Smooth muscle cell (in vitro differentiated cells): ENCODE measurements at regions not wholly inside any gene's neighbourhood (a gene's known extent, or its start where the extent isn't known, plus 50 kb on each side); places are given as distances from the start of the nearest gene placed in this dataset.
"Not testable (repeated sequence)": the region's sequence is repeated elsewhere in the genome, so short reads cannot be mapped to it uniquely, and the experiment has no call there.

Experiments
- DNase-seq: peaks from one replicate; lab custom pipeline; 2025; ENCODE audit not compliant: unreplicated experiment; lab: John Stamatoyannopoulos, UW
- H2AFZ ChIP-seq: fragments of 200-600 bp; sonication (generic); 2 replicates; pipeline ENCODE4 v1.6.0; 2016; ENCODE audit warnings: antibody characterized with exemption, low read depth, mild to moderate bottlenecking
- H3F3A ChIP-seq: fragments of 200-600 bp; sonication (generic); 2 replicates; pipeline ENCODE4 v1.6.0; 2017; ENCODE audit warnings: antibody characterized with exemption, low read depth
- H3K27ac ChIP-seq: fragments of 200-600 bp; sonication (generic); 2 replicates; pipeline ENCODE4 v1.5.1; 2016; ENCODE audit warnings: low read depth, mild to moderate bottlenecking
- H3K27me3 ChIP-seq: fragments of 200-600 bp; sonication (generic); 2 replicates; pipeline ENCODE4 v1.6.1; 2016; ENCODE audit warnings: low read depth, mild to moderate bottlenecking
- H3K36me3 ChIP-seq: fragments of 200-600 bp; sonication (generic); 2 replicates; pipeline ENCODE4 v1.5.1; 2016; ENCODE audit warnings: low read depth
- H3K4me1 ChIP-seq: fragments of 200-600 bp; sonication (generic); 2 replicates; pipeline ENCODE4 v1.5.1; 2016; ENCODE audit warnings: low read depth
- H3K4me2 ChIP-seq: fragments of 200-600 bp; sonication (generic); 2 replicates; pipeline ENCODE4 v1.6.0; 2016; ENCODE audit warnings: mild to moderate bottlenecking
- H3K4me3 ChIP-seq: fragments of 200-600 bp; sonication (generic); 2 replicates; pipeline ENCODE4 v1.5.1; 2016; ENCODE audit warnings: mild to moderate bottlenecking
- H3K79me2 ChIP-seq: fragments of 200-600 bp; sonication (generic); 2 replicates; pipeline ENCODE4 v1.6.0; 2016; ENCODE audit warnings: low read depth, mild to moderate bottlenecking
- H3K9ac ChIP-seq: fragments of 200-600 bp; sonication (generic); 2 replicates; pipeline ENCODE4 v1.6.0; 2016; ENCODE audit warnings: low read depth
- H3K9me3 ChIP-seq: fragments of 200-600 bp; sonication (generic); replicated peaks from 2 replicates; pipeline ENCODE4 v1.5.1; 2016; ENCODE audit warnings: low read depth
- H4K20me1 ChIP-seq: fragments of 200-600 bp; sonication (generic); 2 replicates; pipeline ENCODE4 v1.6.0; 2016; ENCODE audit warnings: low read depth
- WGBS: methylation state at CpG from one replicate; pipeline ENCODE4 v1.1.7; 2016; ENCODE audit warnings: low lambda C conversion rate; 5-methylcytosine and 5-hydroxymethylcytosine counted together

GRCh38 chr16:88237314-88237713 lies 145.4 kb upstream of the ZNF469 start:
- H3K4me1 ChIP-seq, H3K27ac ChIP-seq, H3K9ac ChIP-seq, H3K79me2 ChIP-seq, DNase-seq, H3K9me3 ChIP-seq, H3K4me3 ChIP-seq, H4K20me1 ChIP-seq, H2AFZ ChIP-seq, H3K36me3 ChIP-seq, H3K27me3 ChIP-seq, H3K4me2 ChIP-seq, H3F3A ChIP-seq: not testable (repeated sequence)
- no CpG with 5 or more reads among the region's 9 CpGs for WGBS

DNA sequence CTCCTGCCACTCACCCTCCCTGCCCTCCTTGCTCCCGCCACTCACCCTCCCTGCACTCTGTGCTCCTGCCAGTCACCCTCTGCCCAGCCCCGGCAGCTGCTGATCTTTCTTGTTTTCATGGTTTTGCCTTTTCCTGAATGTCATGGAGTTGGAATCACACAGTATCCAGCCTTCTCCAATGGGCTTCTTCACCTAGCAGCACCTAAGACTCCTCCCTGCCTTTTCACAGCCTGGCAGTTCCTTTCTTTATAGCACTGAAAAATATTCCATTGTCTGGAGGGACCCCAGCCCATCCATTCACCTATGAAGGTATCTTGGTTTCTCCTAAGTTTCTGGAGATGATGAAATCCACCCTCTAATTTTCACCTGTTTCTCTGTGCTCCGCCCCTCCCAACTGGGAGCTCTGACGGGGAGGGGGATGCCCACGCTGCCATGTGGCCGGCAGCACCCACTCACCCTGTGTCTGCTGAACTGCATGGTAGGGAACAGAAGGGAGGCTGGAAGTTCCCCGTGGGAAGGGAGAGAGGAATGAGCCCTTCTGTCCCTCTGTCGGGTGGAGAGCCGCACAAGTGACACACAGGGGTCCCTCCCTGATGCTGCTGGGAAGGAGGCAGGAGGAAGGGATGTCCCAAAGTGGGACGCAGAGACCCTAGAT lies 144.9 kb upstream of the ZNF469 start:
- H3K4me3 ChIP-seq, DNase-seq, H2AFZ ChIP-seq, H3F3A ChIP-seq, H3K27me3 ChIP-seq, H4K20me1 ChIP-seq, H3K36me3 ChIP-seq, H3K9me3 ChIP-seq, H3K79me2 ChIP-seq, H3K4me1 ChIP-seq: not testable (repeated sequence)
- Histone ChIP-seq H3K27ac (peak overlapping the region; percentile 84), H3K4me2 (peak overlapping the region; percentile 43), H3K9ac (peak overlapping the region; percentile 68)
- WGBS = 74% methylated on average over 10 of the region's 10 CpGs

DNA sequence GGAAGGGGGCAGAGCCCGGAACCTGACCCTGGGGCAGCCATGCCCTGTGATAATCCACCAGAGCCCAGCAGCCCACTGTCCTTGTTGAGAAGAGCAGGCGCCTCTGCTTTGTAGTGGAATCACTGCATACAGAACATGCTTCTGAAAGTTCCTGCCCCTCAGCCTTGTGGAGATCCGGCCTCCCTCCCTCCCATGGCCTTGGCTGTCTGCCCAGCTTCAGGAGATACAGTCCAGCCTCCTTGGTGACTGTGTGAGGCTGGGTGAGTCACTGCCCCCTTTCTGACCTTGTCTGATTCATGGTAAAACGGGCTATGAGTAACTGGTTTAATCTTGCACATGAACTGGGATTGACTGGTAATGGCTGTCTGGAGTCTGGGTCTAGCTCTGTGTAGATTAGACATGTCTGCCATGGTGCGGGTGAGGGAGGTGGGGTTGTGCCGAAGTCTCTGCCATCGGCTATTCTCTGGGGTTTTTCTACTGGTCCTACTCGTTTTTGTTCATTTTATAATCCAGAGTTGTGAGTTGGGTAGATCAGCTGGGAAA lies 144.0 kb upstream of the ZNF469 start:
- Histone ChIP-seq H3K4me2 (peak overlapping the region; percentile 43), H3K9ac (peak overlapping the region; percentile 68), H3K27ac (peak overlapping the region; percentile 84)
- not testable (repeated sequence) for H3K79me2 ChIP-seq, H3K4me1 ChIP-seq, H3K9me3 ChIP-seq, H2AFZ ChIP-seq, H3K27me3 ChIP-seq, H4K20me1 ChIP-seq, H3F3A ChIP-seq, H3K36me3 ChIP-seq, H3K4me3 ChIP-seq
- WGBS = 1% methylated on average over 7 of the region's 8 CpGs
- peak; percentile 79 for DNase-seq

GRCh38 chr16:88240118-88240517 lies 142.6 kb upstream of the ZNF469 start:
- DNase-seq = not testable (repeated sequence)

DNA sequence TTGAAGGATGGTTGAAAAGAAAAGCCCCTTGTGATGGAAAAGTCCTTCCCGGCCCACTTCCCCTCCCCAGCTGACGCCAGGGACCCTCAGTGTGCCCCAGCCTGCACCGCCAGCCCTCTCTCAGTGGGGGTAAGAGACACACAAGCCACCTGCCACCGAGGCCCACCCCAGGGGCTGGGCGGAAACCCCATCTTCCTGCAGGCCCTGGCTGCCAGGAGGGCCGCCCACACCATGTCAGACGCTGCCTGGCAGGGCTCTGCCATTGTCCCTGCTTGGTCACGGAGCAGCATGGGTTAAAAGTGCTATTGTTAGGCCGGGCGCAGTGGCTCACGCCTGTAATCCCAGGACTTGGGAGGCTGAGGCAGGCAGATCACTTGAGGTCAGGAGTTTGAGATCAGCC lies 142.0 kb upstream of the ZNF469 start:
- H3K27me3 ChIP-seq, H3K36me3 ChIP-seq, H3K9ac ChIP-seq, H4K20me1 ChIP-seq, H3F3A ChIP-seq, H3K9me3 ChIP-seq, H3K4me1 ChIP-seq, H2AFZ ChIP-seq, H3K79me2 ChIP-seq, H3K4me2 ChIP-seq, H3K4me3 ChIP-seq, DNase-seq: not testable (repeated sequence)
- 87% methylated on average over 11 of the region's 11 CpGs for WGBS
- H3K27ac ChIP-seq = peak overlapping the region; percentile 82

More at GRCh38 chr16:88240118-88240517, 142.6 kb upstream of the ZNF469 start:
- not testable (repeated sequence) for H4K20me1 ChIP-seq, H3F3A ChIP-seq, H3K4me3 ChIP-seq, H3K27me3 ChIP-seq, H3K4me1 ChIP-seq, H3K9ac ChIP-seq, H3K9me3 ChIP-seq, H3K36me3 ChIP-seq, H3K79me2 ChIP-seq, H2AFZ ChIP-seq
- H3K27ac ChIP-seq = peak overlapping the region; percentile 82
- peak overlapping the region; percentile 57 for H3K4me2 ChIP-seq
- 27% methylated on average over 8 of the region's 8 CpGs for WGBS

- not testable (repeated sequence) for H3K27me3 ChIP-seq, H2AFZ ChIP-seq, H3F3A ChIP-seq, H3K4me1 ChIP-seq, H3K9me3 ChIP-seq, H3K36me3 ChIP-seq, H3K4me3 ChIP-seq, H4K20me1 ChIP-seq, DNase-seq, H3K79me2 ChIP-seq
- WGBS = 93% methylated on average over 15 of the region's 19 CpGs
- Histone ChIP-seq H3K9ac (peak overlapping the region; percentile 43), H3K27ac (peak overlapping the region; percentile 98), H3K4me2 (peak overlapping the region; percentile 15)
These were observed 141.1 kb upstream of the ZNF469 start for GRCh38 chr16:88241404-88242311.

- H3K79me2 ChIP-seq, H3K4me1 ChIP-seq, H3K36me3 ChIP-seq, H3K27me3 ChIP-seq, H3K9me3 ChIP-seq, H4K20me1 ChIP-seq, H2AFZ ChIP-seq, H3K4me3 ChIP-seq: not testable (repeated sequence)
- Histone ChIP-seq H3K27ac (peak overlapping the region; percentile 98), H3F3A (peaks cover 13% of the 10 kb centered on the region), H3K4me2 (peak overlapping the region; percentile 52), H3K9ac (peak overlapping the region; percentile 78)
- 46% methylated on average over 18 of the region's 18 CpGs for WGBS
- peak; percentile 29 for DNase-seq
These were observed 140.2 kb upstream of the ZNF469 start for GRCh38 chr16:88242312-88243295.
